ENCODE measurements at regions not wholly inside any gene's neighbourhood (a gene's known extent, or its start where the extent isn't known, plus 50 kb on each side); places are given as distances from the start of the nearest gene placed in this dataset.

GRCh38 chr5:97434021-97434420, 251.0 kb upstream of the RIOK2 start:
- H3K4me1 ChIP-seq = no peaks in the 10 kb centered on the region
- H3K36me3 ChIP-seq (ENCODE audit: insufficient read depth in 1 of 2, low read depth in 1 of 2) = no peaks in the 10 kb centered on the region
- 54 to 63% (median 58%) methylated on average over 4 of the region's 4 CpGs for WGBS, 3 donors
- H3K27ac ChIP-seq = no peak overlapping the region
- DNase-seq = no peak
- no peaks in the 10 kb centered on the region for H3K9me3 ChIP-seq
- intact Hi-C loops (cut with DNase I) = no loop called here
- no peak for TF ChIP-seq CTCF (IDR thresholded peaks at IDR 0.05)
- no peak for ATAC-seq
- no peaks in the 10 kb centered on the region for H3K27me3 ChIP-seq (ENCODE audit: insufficient read depth in 3 of 3, low read length in 2 of 3)
- H3K4me3 ChIP-seq = no peak overlapping the region

- no peak for DNase-seq
- intact Hi-C loops (cut with DNase I) = no loop called here
- Histone ChIP-seq H3K9me3 (no peaks in the 10 kb centered on the region), H3K36me3 (ENCODE audit: insufficient read depth in 1 of 2, low read depth in 1 of 2) (no peaks in the 10 kb centered on the region), H3K4me3 (no peak overlapping the region), H3K4me1 (no peaks in the 10 kb centered on the region), H3K27ac (no peak overlapping the region), H3K27me3 (ENCODE audit: insufficient read depth in 3 of 3, low read length in 2 of 3) (no peaks in the 10 kb centered on the region)
- no peak for TF ChIP-seq CTCF (IDR thresholded peaks at IDR 0.05)
- ATAC-seq = no peak
Observed at GRCh38 chr5:97436405-97436804, 253.4 kb upstream of the RIOK2 start.

GRCh38 chr5:97443740-97444139, 260.7 kb upstream of the RIOK2 start:
- Histone ChIP-seq H3K4me3 (no peak overlapping the region), H3K4me1 (no peaks in the 10 kb centered on the region), H3K27ac (no peak overlapping the region), H3K27me3 (ENCODE audit: insufficient read depth in 3 of 3, low read length in 2 of 3) (no peaks in the 10 kb centered on the region), H3K36me3 (ENCODE audit: insufficient read depth in 1 of 2, low read depth in 1 of 2) (no peaks in the 10 kb centered on the region), H3K9me3 (peaks cover 8% of the 10 kb centered on the region)
- ATAC-seq (no peak), DNase-seq (no peak)
- intact Hi-C loops (cut with DNase I) = no loop called here
- 82 to 89% (median 88%) methylated on average over 5 of the region's 5 CpGs for WGBS, 3 donors
- no peak for TF ChIP-seq CTCF (IDR thresholded peaks at IDR 0.05)

- no peaks in the 10 kb centered on the region for H3K36me3 ChIP-seq (ENCODE audit: insufficient read depth in 1 of 2, low read depth in 1 of 2)
- TF ChIP-seq CTCF (IDR thresholded peaks at IDR 0.05) = no peak
- no peaks in the 10 kb centered on the region for H3K27me3 ChIP-seq (ENCODE audit: insufficient read depth in 3 of 3, low read length in 2 of 3)
- intact Hi-C loops (cut with DNase I) = no loop called here
- H3K4me1 ChIP-seq = no peaks in the 10 kb centered on the region
- peaks cover 8% of the 10 kb centered on the region for H3K9me3 ChIP-seq
- no peak overlapping the region for H3K4me3 ChIP-seq
- 48 to 73% (median 48%) methylated on average over 3 of the region's 3 CpGs for WGBS, 3 donors
- H3K27ac ChIP-seq = no peak overlapping the region
- DNase-seq = no peak
- no peak for ATAC-seq
Observed at GRCh38 chr5:97449172-97449571, 266.1 kb upstream of the RIOK2 start.

GRCh38 chr5:97452646-97453045, 269.6 kb upstream of the RIOK2 start:
- Histone ChIP-seq H3K36me3 (ENCODE audit: insufficient read depth in 1 of 2, low read depth in 1 of 2) (no peaks in the 10 kb centered on the region), H3K9me3 (no peaks in the 10 kb centered on the region), H3K27me3 (ENCODE audit: insufficient read depth in 3 of 3, low read length in 2 of 3) (no peaks in the 10 kb centered on the region), H3K4me1 (no peaks in the 10 kb centered on the region), H3K4me3 (no peak overlapping the region), H3K27ac (no peak overlapping the region)
- ATAC-seq = no peak
- intact Hi-C loops (cut with DNase I) = no loop called here
- DNase-seq = no peak
- TF ChIP-seq CTCF (IDR thresholded peaks at IDR 0.05) = no peak
